ENCODE measurements at regions not wholly inside any gene's neighbourhood (a gene's known extent, or its start where the extent isn't known, plus 50 kb on each side); places are given as distances from the start of the nearest gene placed in this dataset.

GRCh38 chr2:37459095-37459981, 114.9 kb downstream of the QPCT start:
- H3K4me3 ChIP-seq (ENCODE audit: low read length), result no peak overlapping the region
- TF ChIP-seq ZNF274 (IDR thresholded peaks at IDR 0.05; ENCODE audit: low read depth, low read length), result no peak

- H3K4me3 ChIP-seq (ENCODE audit: low read length), result no peak overlapping the region
- no peak for TF ChIP-seq ZNF274 (IDR thresholded peaks at IDR 0.05; ENCODE audit: low read depth, low read length)
These were observed 116.4 kb downstream of the QPCT start for GRCh38 chr2:37460896-37461229.

- H3K4me3 ChIP-seq (ENCODE audit: low read length), result no peak overlapping the region
- TF ChIP-seq ZNF274 (IDR thresholded peaks at IDR 0.05; ENCODE audit: low read depth, low read length), result no peak
These were observed 119.6 kb downstream of the QPCT start for GRCh38 chr2:37464067-37464466.

- no peak overlapping the region for H3K4me3 ChIP-seq (ENCODE audit: low read length)
- TF ChIP-seq ZNF274 (IDR thresholded peaks at IDR 0.05; ENCODE audit: low read depth, low read length), result no peak
These were observed 122.2 kb downstream of the QPCT start for GRCh38 chr2:37466533-37467222.

- no peak for TF ChIP-seq ZNF274 (IDR thresholded peaks at IDR 0.05; ENCODE audit: low read depth, low read length)
- H3K4me3 ChIP-seq (ENCODE audit: low read length), result no peak overlapping the region
These were observed 123.7 kb downstream of the QPCT start for GRCh38 chr2:37468170-37468569.

GRCh38 chr2:37469126-37469525, 124.7 kb downstream of the QPCT start:
- H3K4me3 ChIP-seq (ENCODE audit: low read length), result no peak overlapping the region
- no peak for TF ChIP-seq ZNF274 (IDR thresholded peaks at IDR 0.05; ENCODE audit: low read depth, low read length)

GRCh38 chr2:37471104-37471503, 126.7 kb downstream of the QPCT start:
- H3K4me3 ChIP-seq (ENCODE audit: low read length), result no peak overlapping the region
- no peak for TF ChIP-seq ZNF274 (IDR thresholded peaks at IDR 0.05; ENCODE audit: low read depth, low read length)

- TF ChIP-seq ZNF274 (IDR thresholded peaks at IDR 0.05; ENCODE audit: low read depth, low read length), result no peak
- H3K4me3 ChIP-seq (ENCODE audit: low read length), result no peak overlapping the region
These were observed 127.6 kb downstream of the QPCT start for GRCh38 chr2:37471994-37472393.

- H3K4me3 ChIP-seq (ENCODE audit: low read length), result no peak overlapping the region
- TF ChIP-seq ZNF274 (IDR thresholded peaks at IDR 0.05; ENCODE audit: low read depth, low read length), result no peak
These were observed 128.5 kb downstream of the QPCT start for GRCh38 chr2:37472959-37473358.

- no peak for TF ChIP-seq ZNF274 (IDR thresholded peaks at IDR 0.05; ENCODE audit: low read depth, low read length)
These were observed 132.0 kb downstream of the QPCT start for GRCh38 chr2:37476411-37476810.

GRCh38 chr2:37477921-37478320, 133.5 kb downstream of the QPCT start:
- TF ChIP-seq ZNF274 (IDR thresholded peaks at IDR 0.05; ENCODE audit: low read depth, low read length), result no peak
- H3K4me3 ChIP-seq (ENCODE audit: low read length), result no peak overlapping the region

More at GRCh38 chr2:37476411-37476810, 132.0 kb downstream of the QPCT start:
- no peak overlapping the region for H3K4me3 ChIP-seq (ENCODE audit: low read length)

- TF ChIP-seq ZNF274 (IDR thresholded peaks at IDR 0.05; ENCODE audit: low read depth, low read length), result no peak
- H3K4me3 ChIP-seq (ENCODE audit: low read length), result no peak overlapping the region
These were observed 136.8 kb downstream of the QPCT start for GRCh38 chr2:37481244-37481643.

GRCh38 chr2:37489041-37489456, 144.6 kb downstream of the QPCT start:
- TF ChIP-seq ZNF274 (IDR thresholded peaks at IDR 0.05; ENCODE audit: low read depth, low read length), result no peak
- no peak overlapping the region for H3K4me3 ChIP-seq (ENCODE audit: low read length)

GRCh38 chr2:37489536-37489935, 145.1 kb downstream of the QPCT start:
- no peak overlapping the region for H3K4me3 ChIP-seq (ENCODE audit: low read length)

GRCh38 chr2:37493425-37493824, 149.0 kb downstream of the QPCT start:
- H3K4me3 ChIP-seq (ENCODE audit: low read length), result no peak overlapping the region
- TF ChIP-seq ZNF274 (IDR thresholded peaks at IDR 0.05; ENCODE audit: low read depth, low read length), result no peak

More at GRCh38 chr2:37489536-37489935, 145.1 kb downstream of the QPCT start:
- TF ChIP-seq ZNF274 (IDR thresholded peaks at IDR 0.05; ENCODE audit: low read depth, low read length), result no peak
